H1 (cell line): ENCODE measurements at regions not wholly inside any gene's neighbourhood (a gene's known extent, or its start where the extent isn't known, plus 50 kb on each side); places are given as distances from the start of the nearest gene placed in this dataset.

Source experiments
- CTCF ChIA-PET: fragments of 300-600 bp; sonication (Branson Sonifier 250); formaldehyde crosslinking; loops from one replicate; lab custom pipeline; 2021; ENCODE audit not compliant: partially characterized antibody; lab: Charles Lee
- POLR2A ChIA-PET: fragments of 300-600 bp; sonication (Branson Sonifier 250); formaldehyde crosslinking; loops from one replicate; lab custom pipeline; 2021; ENCODE audit warnings: inconsistent platforms; ENCODE audit not compliant: partially characterized antibody; lab: Charles Lee
- DNase-seq, 2 experiments: peaks; one replicate each; pipeline versions ENCODE4 v3.0.0 to v3.0.0-alpha.2; 2010 to 2022; ENCODE audit warnings: low spot score in 2 of 2, low read depth in 1 of 2, mixed read lengths in 1 of 2
- FAIRE-seq: peaks from 2 replicates; lab custom pipeline; 2011; peaks lifted over from hg19 to GRCh38; lab: Jason Lieb, UNC
- H2AFZ ChIP-seq: 2 replicates; pipeline ENCODE4 v1.8.1; 2012; ENCODE audit warnings: low read length, inconsistent platforms
- H2AK5ac ChIP-seq: 2 replicates; pipeline ENCODE4 v1.6.1; 2013; ENCODE audit warnings: low read depth, low read length
- H2BK120ac ChIP-seq: replicated peaks from 2 replicates; pipeline ENCODE3; 2013; ENCODE audit warnings: low read depth, low read length, inconsistent platforms
- H2BK12ac ChIP-seq: 2 replicates; pipeline ENCODE4 v1.6.1; 2013; ENCODE audit warnings: low read depth, low read length
- H2BK15ac ChIP-seq: 2 replicates; pipeline ENCODE4 v1.6.1; 2013; ENCODE audit warnings: low read length
- H2BK20ac ChIP-seq: 2 replicates; pipeline ENCODE4 v1.6.1; 2013; ENCODE audit warnings: low read length
- H2BK5ac ChIP-seq: 2 replicates; pipeline ENCODE4 v1.6.1; 2013; ENCODE audit warnings: low read depth, low read length
- H3K14ac ChIP-seq: 2 replicates; pipeline ENCODE4 v1.6.1; 2013; ENCODE audit warnings: inconsistent platforms; ENCODE audit not compliant: insufficient read length
- H3K18ac ChIP-seq: 2 replicates; pipeline ENCODE4 v1.6.1; 2013; ENCODE audit warnings: low read length; ENCODE audit errors: extremely low read depth
- H3K23ac ChIP-seq: 2 replicates; pipeline ENCODE4 v1.6.1; 2013; ENCODE audit warnings: inconsistent platforms; ENCODE audit not compliant: insufficient read length
- H3K23me2 ChIP-seq: 2 replicates; pipeline ENCODE4 v1.6.1; 2013; ENCODE audit warnings: low read depth, low read length
- H3K27ac ChIP-seq: 2 replicates; pipeline ENCODE4 v1.6.1; 2011; ENCODE audit warnings: low read depth, low read length, inconsistent platforms
- H3K27me3 ChIP-seq, 4 experiments: replicated peaks in 1 of 4; 1 replicate in 1 of 4; 2 replicates in 3 of 4; pipeline versions ENCODE4 v1.6.1 to v1.8.1; 2011 to 2013; ENCODE audit warnings: low read length in 3 of 4, mild to moderate bottlenecking in 3 of 4, inconsistent platforms in 2 of 4, mixed read lengths in 2 of 4, moderate library complexity in 1 of 4; ENCODE audit not compliant: control insufficient read depth in 3 of 4, insufficient read depth in 3 of 4; ENCODE audit errors: extremely low read depth in 1 of 4
- H3K36me3 ChIP-seq, 4 experiments: 2 replicates each; pipeline versions ENCODE4 v1.6.1 to v1.8.1; 2011 to 2013; ENCODE audit warnings: mild to moderate bottlenecking in 4 of 4, low read length in 3 of 4, moderate library complexity in 2 of 4, control low read depth in 1 of 4, inconsistent platforms in 1 of 4; ENCODE audit not compliant: insufficient read depth in 4 of 4, control insufficient read depth in 2 of 4
- H3K4ac ChIP-seq: replicated peaks from 2 replicates; pipeline ENCODE3; 2013; ENCODE audit warnings: low read length, low read depth, mixed read lengths, inconsistent platforms; ENCODE audit not compliant: insufficient read length
- H3K4me1 ChIP-seq, 4 experiments: replicated peaks in 1 of 4; 1 replicate in 1 of 4; 2 replicates in 3 of 4; pipeline versions ENCODE4 v1.6.1 to v1.8.1; 2011 to 2013; ENCODE audit warnings: low read length in 3 of 4, inconsistent platforms in 2 of 4, mixed read lengths in 1 of 4; ENCODE audit not compliant: insufficient read depth in 4 of 4, control insufficient read depth in 3 of 4
- H3K4me2 ChIP-seq, 2 experiments: 2 replicates each; pipeline versions ENCODE4 v1.6.1 to v1.8.1; 2011 to 2013; ENCODE audit warnings: low read depth in 2 of 2, low read length in 2 of 2, control low read depth in 1 of 2, inconsistent platforms in 1 of 2, mild to moderate bottlenecking in 1 of 2; ENCODE audit not compliant: insufficient read depth in 1 of 2
- H3K4me3 ChIP-seq, 4 experiments: fragments of 200-600, 300-600 bp in 1 of 4; sonication (generic), shearing (Covaris generic), sonication (Bioruptor Twin) in 1 of 4; 2 replicates each; pipeline versions ENCODE4 v1.5.1 to v1.8.1; 2011 to 2016; ENCODE audit warnings: low read length in 4 of 4, low read depth in 3 of 4, control low read depth in 2 of 4, inconsistent platforms in 2 of 4, mild to moderate bottlenecking in 2 of 4, mixed read lengths in 1 of 4, moderate library complexity in 1 of 4; ENCODE audit not compliant: insufficient read depth in 2 of 4; ENCODE audit errors: extremely low read depth in 1 of 4
- H3K56ac ChIP-seq: replicated peaks from 2 replicates; pipeline ENCODE3; 2013; ENCODE audit warnings: low read depth, mild to moderate bottlenecking, mixed read lengths, low read length, inconsistent platforms; ENCODE audit not compliant: insufficient read length
- H3K79me1 ChIP-seq: 2 replicates; pipeline ENCODE4 v1.6.1; 2013; ENCODE audit warnings: low read depth, low read length, control low read depth
- H3K79me2 ChIP-seq, 2 experiments: 2 replicates each; pipeline versions ENCODE4 v1.6.1 to v1.8.1; 2012 to 2013; ENCODE audit warnings: low read length in 2 of 2, mild to moderate bottlenecking in 2 of 2, inconsistent platforms in 1 of 2; ENCODE audit not compliant: insufficient read depth in 2 of 2, control insufficient read depth in 1 of 2
- H3K9ac ChIP-seq, 4 experiments: replicated peaks in 1 of 4; 1 replicate in 1 of 4; 2 replicates in 3 of 4; pipeline versions ENCODE4 v1.6.1 to v1.8.1; 2011 to 2013; ENCODE audit warnings: low read depth in 3 of 4, low read length in 3 of 4, control low read depth in 2 of 4, mild to moderate bottlenecking in 2 of 4, moderate library complexity in 2 of 4, inconsistent platforms in 1 of 4; ENCODE audit errors: extremely low read depth in 1 of 4
- H3K9me3 ChIP-seq, 2 experiments: 2 replicates each; pipeline versions ENCODE4 v1.6.1 to v1.8.1; 2012 to 2013; ENCODE audit warnings: mild to moderate bottlenecking in 2 of 2, moderate library complexity in 2 of 2, control low read depth in 1 of 2, inconsistent platforms in 1 of 2, low read depth in 1 of 2, low read length in 1 of 2, mixed read lengths in 1 of 2; ENCODE audit not compliant: insufficient read depth in 2 of 2
- H4K20me1 ChIP-seq, 2 experiments: replicated peaks in 1 of 2; 2 replicates each; pipeline versions ENCODE3 to v1.8.1; 2011 to 2013; ENCODE audit warnings: inconsistent platforms in 2 of 2, low read length in 2 of 2, mild to moderate bottlenecking in 1 of 2; ENCODE audit not compliant: insufficient read depth in 2 of 2, control insufficient read depth in 1 of 2
- H4K5ac ChIP-seq: 2 replicates; pipeline ENCODE4 v1.6.1; 2013; ENCODE audit warnings: low read length, low read depth, mixed read lengths, inconsistent platforms; ENCODE audit not compliant: insufficient read length
- H4K8ac ChIP-seq: 2 replicates; pipeline ENCODE4 v1.8.0; 2013; ENCODE audit warnings: mild to moderate bottlenecking, moderate library complexity, low read length, inconsistent platforms; ENCODE audit not compliant: insufficient read depth; ENCODE audit errors: extremely low read depth
- H4K91ac ChIP-seq: replicated peaks from 2 replicates; pipeline ENCODE3; 2013; ENCODE audit warnings: low read length, mixed read lengths, inconsistent platforms; ENCODE audit not compliant: insufficient read length
- CBX5 ChIP-seq: fragments of 300-800, 300-1000 bp; sonication (generic); IDR thresholded peaks from 2 replicates; pipeline ENCODE4 v1.7.1; 2016; ENCODE audit warnings: antibody characterized with exemption, low read length, low read depth
- CHD1 ChIP-seq: IDR thresholded peaks from 2 replicates; pipeline ENCODE4 v1.6.1; 2012; ENCODE audit warnings: low read depth, low read length, improper control_type of control experiment
- E2F6 ChIP-seq: IDR thresholded peaks from 2 replicates; pipeline ENCODE4 v1.6.1; 2012; ENCODE audit warnings: inconsistent platforms
- GTF2F1 ChIP-seq: IDR thresholded peaks from 2 replicates; pipeline ENCODE4 v1.6.1; 2012; ENCODE audit warnings: low read depth, low read length, improper control_type of control experiment, borderline replicate concordance
- JUN ChIP-seq: IDR thresholded peaks from 2 replicates; pipeline ENCODE4 v1.6.1; 2011; ENCODE audit warnings: low read depth, mild to moderate bottlenecking, improper control_type of control experiment, low read length
- MAX ChIP-seq: IDR thresholded peaks from 2 replicates; pipeline ENCODE4 v1.6.1; 2012; ENCODE audit warnings: inconsistent platforms
- SP1 ChIP-seq: IDR thresholded peaks from 2 replicates; pipeline ENCODE4 v1.6.1; 2011; ENCODE audit warnings: low read depth, low read length
- YY1 ChIP-seq: IDR thresholded peaks from 2 replicates; pipeline ENCODE4 v1.6.1; 2011; ENCODE audit warnings: low read depth, mild to moderate bottlenecking, low read length
- WGBS, 2 experiments: shearing (Covaris generic) in 1 of 2; methylation state at CpG; one replicate each; pipeline versions ENCODE4 v1.1.6 to v1.1.7; 2013 to 2015; ENCODE audit warnings: low lambda C conversion rate in 2 of 2, mixed read lengths in 2 of 2, inconsistent platforms in 1 of 2, low coverage in 1 of 2, missing lambda C conversion rate in 1 of 2; ENCODE audit not compliant: insufficient replicate concordance in 2 of 2, insufficient coverage in 1 of 2, insufficient read length in 1 of 2; ENCODE audit errors: extremely low coverage in 1 of 2, missing lambda C conversion rate in 1 of 2; 5-methylcytosine and 5-hydroxymethylcytosine counted together

GRCh38 chr20:23187751-23188150 lies 101.6 kb upstream of the CD93 start:
- peaks cover 2% of the 10 kb centered on the region; the same call in 1 of the 2 replicates for H3K79me1 ChIP-seq
- no peak overlapping the region for H3K14ac ChIP-seq
- WGBS, 2 experiments = 83% methylated on average over 7 of the region's 7 CpGs; no CpG with 5 or more reads in 1 of the 2 experiments
- no peak overlapping the region for H4K5ac ChIP-seq
- ChIA-PET POLR2A (no interaction called here), CTCF (no interaction called here)
- DNase-seq (no peak), FAIRE-seq (no peak)
- H3K9ac ChIP-seq = no peak overlapping the region
- H3K4me1 ChIP-seq = no peaks in the 10 kb centered on the region
- H3K79me2 ChIP-seq = peaks cover 0 to 9% of the 10 kb centered on the region in 2 experiments; a peak in 1 of 4 replicates
- no peak overlapping the region for H3K23ac ChIP-seq
- peaks cover 11% of the 10 kb centered on the region; the same call in 1 of the 2 replicates for H3K23me2 ChIP-seq
- H2BK15ac ChIP-seq = no peak overlapping the region
- H2BK20ac ChIP-seq = no peak overlapping the region
- no peak overlapping the region for H3K4me3 ChIP-seq
- H2BK120ac ChIP-seq = no peak overlapping the region
- peaks cover 0 to 8% of the 10 kb centered on the region in 2 experiments for H4K20me1 ChIP-seq
- no peak overlapping the region for H2BK12ac ChIP-seq
- H3K4me2 ChIP-seq = no peak overlapping the region
- H2AFZ ChIP-seq = no peak overlapping the region
- H3K27ac ChIP-seq = no peak overlapping the region
- peaks cover 0 to 7% of the 10 kb centered on the region in 2 experiments; a peak in 1 of 4 replicates for H3K9me3 ChIP-seq
- no peaks in the 10 kb centered on the region for H3K36me3 ChIP-seq
- H3K56ac ChIP-seq = no peak overlapping the region
- H4K91ac ChIP-seq = no peak overlapping the region
- H3K4ac ChIP-seq = no peak overlapping the region
- no peak overlapping the region for H2AK5ac ChIP-seq
- no peak overlapping the region for H2BK5ac ChIP-seq
- no peaks in the 10 kb centered on the region for H3K27me3 ChIP-seq
- no peak overlapping the region for H4K8ac ChIP-seq
- H3K18ac ChIP-seq = no peak overlapping the region
- TF ChIP-seq CHD1 (no peak), E2F6 (no peak), JUN (no peak), SP1 (no peak), GTF2F1 (no peak), CBX5 (no peak), MAX (no peak), YY1 (no peak)
